ENCODE measurements at regions not wholly inside any gene's neighbourhood (a gene's known extent, or its start where the extent isn't known, plus 50 kb on each side); places are given as distances from the start of the nearest gene placed in this dataset.

DNA sequence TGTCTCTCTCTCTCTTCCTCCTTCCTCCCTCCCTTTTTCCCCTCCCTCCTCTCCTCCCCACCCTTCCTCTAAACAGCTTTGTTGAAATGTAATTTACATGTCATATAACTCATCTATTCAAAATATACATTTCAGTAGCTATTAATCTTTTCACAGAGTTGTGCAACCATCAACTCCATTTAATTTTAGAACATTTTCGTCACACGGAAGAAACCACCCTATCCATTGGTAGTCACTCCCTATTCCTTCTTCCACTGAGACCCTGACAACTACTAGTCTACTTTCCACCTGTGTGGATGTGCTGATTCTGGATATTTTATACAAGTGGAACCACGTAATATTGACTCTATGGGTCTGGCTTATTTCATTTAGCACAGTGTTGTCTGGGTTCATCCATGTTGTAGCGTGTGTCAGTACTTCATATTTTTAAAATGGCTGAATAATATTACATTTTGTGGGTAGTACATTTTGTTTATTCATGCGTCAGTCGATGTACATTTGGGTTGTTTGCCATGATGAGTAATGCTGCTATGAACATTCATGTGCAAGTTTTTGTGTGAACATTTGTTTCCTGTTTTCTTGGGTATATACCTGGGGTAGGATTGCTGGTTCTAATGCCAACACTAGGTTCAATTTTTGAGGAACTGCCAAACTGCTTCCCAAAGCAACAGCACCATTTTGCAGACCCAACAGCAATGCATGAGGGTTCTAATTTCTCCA is 100.1 kb upstream of the GCFC2 start:
- DNase-seq (ENCODE audit: low read depth, low spot score), result no peak

DNA sequence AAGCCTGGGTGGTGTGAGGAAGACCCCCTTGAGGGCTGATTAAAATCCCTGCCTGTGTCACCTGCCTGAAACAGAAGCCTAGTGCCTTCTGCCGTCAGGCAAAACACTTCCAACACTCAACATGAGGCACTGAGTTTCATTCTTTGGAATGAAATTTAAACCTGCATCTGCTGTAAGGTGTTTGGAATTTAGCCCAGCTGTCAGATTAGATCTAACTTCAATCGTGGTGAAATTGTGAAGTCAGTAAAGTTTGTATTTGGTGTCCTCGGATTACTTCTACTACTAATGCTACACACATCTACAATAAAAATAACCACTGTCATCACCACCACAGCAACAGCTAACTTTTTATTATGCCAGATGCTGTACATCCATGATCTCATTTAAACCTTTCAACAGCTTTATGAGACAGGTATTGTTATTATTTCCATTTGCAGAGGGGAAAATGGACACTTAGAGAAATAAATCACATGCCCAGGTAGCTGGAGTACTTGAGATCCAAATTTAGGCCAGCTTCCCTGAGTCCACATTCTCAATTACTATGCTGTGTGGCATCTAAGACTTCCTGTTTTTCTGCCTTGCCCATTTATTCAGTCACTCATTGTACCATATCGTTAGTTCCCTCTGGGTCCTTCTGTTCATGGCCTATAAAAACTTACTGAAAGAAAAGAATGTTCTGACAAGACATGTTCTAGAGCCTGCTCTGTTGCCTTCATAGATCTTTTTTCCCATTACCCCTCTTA is 98.2 kb upstream of the GCFC2 start:
- DNase-seq (ENCODE audit: low read depth, low spot score), result no peak

DNA sequence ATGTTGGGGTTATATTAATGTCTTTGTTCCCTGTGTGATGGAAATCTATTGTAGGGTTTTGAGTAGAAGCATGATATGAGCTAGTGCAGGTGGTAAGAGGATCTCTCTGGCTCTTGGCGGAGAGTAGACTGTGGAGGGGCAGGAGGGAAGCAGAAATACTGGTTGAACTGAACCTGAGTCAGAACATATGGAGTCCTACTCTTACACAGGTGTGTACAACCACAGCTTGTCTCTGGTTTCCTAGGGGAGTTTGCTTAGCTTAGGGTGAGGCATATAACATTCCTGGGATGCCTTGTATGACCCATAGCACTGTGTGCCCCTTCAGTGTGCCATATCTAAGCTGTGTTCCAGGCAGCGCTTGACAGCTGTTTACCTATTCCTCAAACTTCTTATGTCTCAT is 97.3 kb upstream of the GCFC2 start:
- no peak for DNase-seq (ENCODE audit: low read depth, low spot score)

DNA sequence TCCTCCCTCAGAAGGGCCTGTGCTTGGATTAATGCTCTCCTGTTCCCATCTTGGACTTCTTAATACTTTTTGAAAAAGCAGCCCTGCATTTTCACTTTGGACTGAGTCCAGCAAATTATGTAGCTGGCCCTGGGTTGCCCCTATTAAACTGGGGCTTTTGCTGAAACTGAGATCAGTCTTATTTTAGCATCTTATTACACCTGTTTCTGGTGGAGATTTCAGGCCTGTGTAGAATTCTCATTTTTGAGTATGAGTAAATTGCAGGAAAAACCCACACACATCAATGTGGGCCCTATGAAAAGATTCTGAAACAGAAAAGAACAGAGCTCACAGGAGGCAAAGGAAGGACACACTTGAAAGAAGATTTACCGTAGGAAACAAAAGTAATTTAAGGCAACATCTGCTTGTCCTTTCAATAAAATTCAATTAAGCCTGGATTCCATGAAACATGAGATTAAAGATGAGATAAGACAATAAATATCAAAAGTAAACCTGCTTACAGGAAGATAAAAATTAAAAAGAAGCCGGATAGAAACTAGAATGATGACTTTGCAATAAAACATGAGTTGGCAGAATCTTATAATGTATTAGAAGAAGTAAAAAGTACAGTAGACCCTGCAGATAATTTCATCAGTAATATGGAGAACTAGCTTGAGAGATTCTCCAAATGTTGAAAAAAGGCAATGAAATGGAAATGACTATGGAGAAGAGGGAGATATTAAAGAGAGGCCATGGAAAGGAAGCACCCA is 90.7 kb upstream of the GCFC2 start:
- DNase-seq (ENCODE audit: low read depth, low spot score), result no peak

DNA sequence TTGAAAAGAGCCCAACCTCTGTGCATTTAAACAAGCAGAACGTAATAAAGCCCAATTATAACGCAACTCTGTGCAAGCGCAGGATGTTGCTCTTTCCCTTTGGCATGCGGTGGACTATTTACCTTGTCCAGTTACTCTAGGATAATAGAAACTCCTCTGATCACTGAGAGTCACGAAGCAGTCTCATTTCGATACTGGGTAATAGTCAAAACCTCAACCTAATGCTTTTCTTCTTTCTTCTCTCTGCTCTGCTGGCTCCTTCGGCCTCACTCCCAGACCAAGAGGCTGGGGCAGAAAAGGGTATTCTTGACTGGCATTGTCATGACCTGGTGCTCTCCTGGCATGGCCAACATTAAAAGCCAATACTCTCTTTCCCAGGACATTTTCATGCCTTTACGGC is 89.7 kb upstream of the GCFC2 start:
- no peak for DNase-seq (ENCODE audit: low read depth, low spot score)

DNA sequence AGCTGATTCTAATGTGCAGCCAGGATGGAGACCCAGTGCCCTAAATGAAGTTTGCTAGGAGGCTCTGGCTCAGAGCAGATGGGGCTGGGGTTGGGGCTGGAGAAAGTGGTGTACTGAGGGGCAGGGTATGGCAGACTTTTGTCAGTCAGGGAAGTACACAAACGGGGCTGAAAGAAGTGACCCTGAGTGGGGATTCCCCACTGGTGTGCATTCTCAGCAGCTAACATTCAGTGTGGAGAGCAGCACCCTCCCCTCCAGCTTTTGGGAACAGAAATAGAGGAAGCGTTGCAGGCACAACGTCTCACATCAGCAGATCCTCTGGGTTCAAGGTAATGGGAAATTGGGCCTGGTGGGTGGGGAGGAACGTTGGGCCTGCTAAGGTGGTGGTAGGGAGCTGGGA is 89.1 kb upstream of the GCFC2 start:
- DNase-seq (ENCODE audit: low read depth, low spot score), result no peak

DNA sequence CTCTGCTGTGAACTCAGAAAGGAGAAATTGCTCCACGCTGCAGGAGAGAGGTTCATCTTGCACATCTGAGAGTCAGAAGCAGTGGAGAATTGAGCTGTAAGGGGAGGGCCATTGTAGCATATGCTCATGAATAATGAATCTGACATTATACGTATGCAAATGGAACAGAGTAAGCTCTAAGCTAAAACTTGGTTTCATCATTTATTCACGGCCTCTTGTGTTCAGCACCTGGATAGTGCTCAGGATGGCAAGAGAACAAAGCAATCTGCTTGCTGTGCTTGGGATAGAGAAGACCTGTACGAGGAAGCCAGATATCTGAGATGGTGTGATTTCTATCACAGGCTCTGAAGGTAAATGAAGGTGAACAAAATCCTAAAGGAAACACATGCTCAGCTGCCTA is 87.9 kb upstream of the GCFC2 start:
- no peak for DNase-seq (ENCODE audit: low read depth, low spot score)

DNA sequence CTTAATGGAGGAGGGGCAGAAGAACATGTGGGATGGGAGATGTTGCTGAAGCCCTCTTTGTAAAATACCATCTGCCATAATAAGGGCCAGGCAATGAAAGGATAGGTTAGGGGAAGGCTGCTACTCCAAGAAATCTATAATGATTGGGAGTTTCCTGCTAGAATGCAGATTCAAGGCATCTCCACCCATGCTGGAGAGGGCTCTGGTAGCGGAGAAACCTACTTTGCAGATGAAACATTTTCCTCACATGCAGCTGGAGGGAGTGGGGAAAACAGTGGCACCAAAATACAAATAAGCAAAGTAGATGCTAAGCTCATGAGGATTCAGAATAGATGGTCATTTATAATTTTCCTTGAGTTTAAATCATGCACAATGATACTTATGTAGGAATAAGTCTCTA is 82.3 kb upstream of the GCFC2 start:
- no peak for DNase-seq (ENCODE audit: low read depth, low spot score)

DNA sequence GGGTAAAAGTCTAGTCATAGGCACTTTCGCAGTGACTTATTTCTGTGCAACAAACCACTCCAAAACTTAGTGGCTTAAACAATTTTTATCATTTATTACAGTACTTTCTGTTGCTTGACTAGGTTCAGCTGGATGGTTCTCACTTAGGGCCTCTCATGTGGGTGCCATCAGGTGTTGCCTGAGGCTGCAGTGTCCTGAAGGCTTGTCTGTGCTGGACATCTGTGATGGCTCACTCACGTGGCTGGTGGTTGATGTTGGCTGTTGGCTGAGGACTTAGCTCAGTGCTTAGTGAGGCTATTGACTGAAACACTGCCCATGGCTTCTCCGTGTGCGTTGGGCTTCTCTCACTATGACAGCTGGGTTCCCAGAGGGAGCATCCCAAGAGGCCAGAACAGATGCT is 81.4 kb upstream of the GCFC2 start:
- DNase-seq (ENCODE audit: low read depth, low spot score), result no peak

DNA sequence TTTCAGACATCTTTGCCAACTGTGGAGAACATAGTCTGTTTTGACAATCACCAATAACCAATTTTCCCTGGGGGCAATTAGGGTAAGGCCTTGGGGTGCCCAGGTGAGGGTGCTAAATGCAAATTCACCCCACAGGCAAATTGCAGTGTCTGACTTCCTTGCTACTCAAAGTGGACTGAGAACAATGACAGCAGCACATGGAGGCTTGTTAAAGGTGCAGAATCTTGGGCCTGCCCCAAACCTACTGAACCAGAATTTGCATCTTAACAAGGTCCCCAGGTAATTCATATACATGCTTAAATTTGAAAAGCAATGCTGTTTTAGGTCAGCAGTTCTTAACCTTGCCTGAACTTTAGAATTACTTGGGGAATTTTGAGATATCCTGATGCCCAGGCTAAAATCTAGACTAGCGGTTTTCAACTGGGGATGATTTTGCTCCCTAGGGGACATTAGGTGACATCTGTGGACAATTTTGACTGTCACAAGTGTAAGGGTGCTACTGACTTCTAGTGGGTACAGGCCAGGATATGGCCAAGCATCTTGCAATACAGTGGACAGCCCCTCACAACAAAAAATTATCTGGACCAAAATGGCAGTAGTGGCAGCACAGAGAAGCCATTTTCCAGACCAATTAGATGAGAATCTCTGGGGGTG is 80.2 kb upstream of the GCFC2 start:
- no peak for DNase-seq (ENCODE audit: low read depth, low spot score)

DNA sequence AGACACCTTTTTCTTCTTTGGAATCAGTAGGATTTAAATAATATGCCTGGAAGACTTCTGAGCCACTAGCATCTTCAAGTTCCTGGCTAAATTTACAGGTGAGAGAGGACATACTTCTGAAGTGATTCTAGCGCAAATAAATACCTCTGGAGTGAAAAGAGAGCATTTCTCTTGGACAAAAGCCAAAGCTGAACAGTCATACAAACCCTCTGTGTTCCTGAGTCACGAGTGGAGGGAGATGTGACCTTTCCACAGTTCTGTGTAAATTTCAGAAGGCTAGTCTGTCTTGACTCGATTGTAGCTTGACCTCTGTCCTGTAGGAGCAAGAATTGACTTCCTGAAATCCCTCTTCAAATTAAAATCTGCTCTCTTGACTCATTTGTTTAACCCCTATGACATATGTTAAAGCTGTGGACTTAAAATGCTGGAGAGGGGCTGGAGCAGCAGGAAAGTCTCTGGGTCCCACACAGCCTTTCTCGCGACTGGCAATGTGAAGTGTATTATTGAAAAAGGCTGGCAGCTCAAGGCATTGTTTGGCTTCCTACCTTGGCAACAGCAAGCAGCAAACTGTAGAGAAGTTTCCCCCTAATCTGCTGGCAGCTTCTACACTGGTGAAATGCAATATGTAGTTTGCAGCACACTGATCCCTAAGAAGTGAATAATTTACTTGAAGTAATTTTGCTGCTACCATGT is 79.6 kb upstream of the GCFC2 start:
- DNase-seq (ENCODE audit: low read depth, low spot score), result no peak

DNA sequence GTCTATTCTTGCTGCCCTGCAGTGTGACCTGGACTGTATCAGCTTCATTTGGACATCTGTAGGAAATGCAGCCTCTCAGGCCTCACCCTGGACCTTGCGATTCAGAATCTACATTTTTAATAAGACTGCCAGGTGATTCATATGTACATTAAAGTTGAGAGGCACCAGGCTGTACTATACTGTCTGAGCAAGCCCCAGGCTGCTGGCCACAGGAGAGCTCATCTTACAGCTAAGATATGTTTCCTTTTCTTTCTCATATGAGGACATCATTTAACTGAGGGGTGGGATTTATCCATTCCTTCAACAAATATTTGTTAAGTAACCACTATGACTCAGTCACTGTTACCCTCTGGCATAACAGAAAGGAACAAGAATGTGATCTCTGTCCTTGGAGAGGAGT is 78.2 kb upstream of the GCFC2 start:
- DNase-seq (ENCODE audit: low read depth, low spot score), result no peak

DNA sequence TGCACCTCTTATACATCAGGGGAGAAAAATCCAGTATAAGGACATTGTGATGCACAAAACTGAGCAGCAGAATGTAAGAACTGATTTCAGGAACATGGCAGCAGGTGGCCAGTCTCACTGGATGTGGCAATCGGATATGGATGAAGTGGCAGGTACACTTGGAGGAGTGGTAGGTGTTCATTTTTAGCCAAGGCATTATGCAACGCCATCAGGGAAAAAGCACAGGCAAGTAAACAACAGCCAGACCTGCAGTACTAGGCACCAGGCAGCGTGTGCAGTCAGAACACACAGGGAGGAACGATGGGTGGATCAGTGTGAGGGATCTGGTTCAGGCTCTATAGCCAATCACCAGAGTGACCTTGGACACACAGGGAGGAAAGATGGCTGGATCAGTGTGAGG is 77.4 kb upstream of the GCFC2 start:
- no peak for DNase-seq (ENCODE audit: low read depth, low spot score)

DNA sequence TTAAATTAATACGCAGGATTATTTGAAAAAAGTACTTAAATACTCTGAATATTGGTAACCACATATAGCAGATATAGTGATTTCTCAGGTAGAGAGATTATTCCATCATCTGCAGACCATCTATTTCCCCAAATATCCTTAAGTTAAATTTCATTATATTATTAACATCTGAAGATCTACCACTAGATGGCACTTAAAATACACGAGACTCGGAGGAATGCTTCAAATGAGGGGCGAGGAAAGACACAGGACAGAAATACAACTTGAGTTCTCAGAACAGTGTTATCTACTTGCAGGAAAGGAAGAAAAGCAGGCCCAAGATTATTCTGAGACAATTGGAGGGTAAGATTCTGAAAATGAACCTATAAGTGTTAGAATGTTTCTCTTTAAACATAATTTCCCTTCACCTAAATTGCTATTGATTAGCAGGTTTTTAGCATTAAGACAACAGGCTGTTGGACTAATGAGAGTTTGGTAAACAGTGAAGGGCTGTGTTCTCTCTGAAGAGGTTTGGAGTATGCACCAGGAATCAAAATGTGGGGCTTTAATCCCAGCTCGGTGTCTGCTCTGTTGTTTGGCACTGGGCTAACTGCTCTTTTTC is 76.9 kb upstream of the GCFC2 start:
- DNase-seq (ENCODE audit: low read depth, low spot score), result peak; percentile 12

DNA sequence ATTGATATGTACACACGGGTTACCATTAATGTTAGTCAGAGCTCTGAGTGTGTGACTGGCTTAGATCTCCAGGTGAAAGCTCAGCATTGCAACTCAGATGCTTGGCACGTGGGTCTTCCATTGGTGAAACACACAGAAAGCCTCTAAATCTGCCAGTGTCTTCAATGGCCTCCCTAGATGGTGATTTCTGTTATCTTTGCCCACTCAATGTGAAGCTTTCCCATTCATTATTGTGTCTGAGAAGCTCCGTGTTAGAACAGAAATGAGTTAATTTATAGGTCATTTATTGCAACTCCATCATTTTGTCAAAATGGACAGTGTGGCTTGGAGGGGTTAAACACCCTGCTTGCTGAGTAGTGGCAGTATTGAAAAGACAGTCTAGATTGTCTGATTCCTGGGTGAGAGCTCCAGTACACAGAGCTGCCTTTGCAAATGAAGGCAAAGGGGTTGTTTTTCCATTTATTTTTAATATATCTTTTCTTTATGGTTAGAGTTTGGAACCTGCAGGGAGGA is 64.7 kb upstream of the GCFC2 start:
- DNase-seq (ENCODE audit: low read depth, low spot score), result no peak

DNA sequence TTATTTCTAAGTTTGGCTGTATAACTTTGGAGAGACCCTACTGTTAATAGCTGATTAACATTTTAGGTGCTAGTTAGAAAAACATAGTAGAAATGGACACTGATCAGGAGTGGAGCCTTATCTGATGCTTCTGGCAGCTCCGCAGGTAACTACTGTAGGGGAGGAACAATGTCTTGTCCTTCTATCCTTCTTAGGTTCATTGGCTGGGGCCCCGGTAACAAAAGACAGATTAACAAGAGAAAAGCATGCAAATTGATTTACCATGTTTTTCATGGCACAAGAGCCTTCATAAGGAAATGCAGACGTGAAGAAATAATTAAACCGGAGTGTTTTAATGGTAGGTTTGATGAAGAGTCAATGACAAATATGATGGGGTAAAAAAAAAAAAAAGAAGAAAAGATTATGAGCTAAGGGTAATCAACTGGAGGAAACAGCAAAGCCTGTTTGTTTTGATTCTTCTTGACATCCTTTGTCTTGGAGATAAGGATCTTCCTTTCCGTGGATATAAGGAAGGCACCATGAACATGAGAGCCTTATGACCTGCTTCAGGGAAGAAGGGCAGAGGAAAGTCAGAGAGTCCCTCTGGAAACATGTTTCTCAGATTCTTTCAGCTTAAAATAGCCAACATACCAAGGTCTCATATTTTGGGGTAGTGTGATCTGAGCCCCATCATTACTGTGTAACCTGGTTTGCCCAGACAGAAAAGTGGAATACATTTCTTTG is 62.4 kb upstream of the GCFC2 start:
- DNase-seq (ENCODE audit: low read depth, low spot score), result no peak

DNA sequence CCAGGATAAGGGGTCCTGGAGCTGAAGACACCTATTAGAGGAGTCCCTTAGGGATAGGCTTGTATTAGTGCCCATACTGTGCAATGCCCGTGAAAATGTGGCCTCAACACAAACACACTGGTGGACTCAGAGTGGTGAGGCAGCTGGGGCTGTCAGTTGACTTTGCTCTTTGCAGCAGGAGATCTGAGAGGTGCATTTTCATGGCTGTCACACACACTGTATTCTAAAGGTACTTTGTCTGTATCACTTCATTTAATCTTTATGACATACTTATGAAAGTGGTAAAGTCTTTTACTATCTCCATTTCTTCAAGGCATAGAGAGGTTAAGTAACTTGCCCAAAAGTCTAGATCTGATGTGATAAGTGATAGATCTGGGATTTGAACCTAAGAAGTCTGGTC is 55.1 kb upstream of the GCFC2 start:
- no peak for DNase-seq (ENCODE audit: low read depth, low spot score)

DNA sequence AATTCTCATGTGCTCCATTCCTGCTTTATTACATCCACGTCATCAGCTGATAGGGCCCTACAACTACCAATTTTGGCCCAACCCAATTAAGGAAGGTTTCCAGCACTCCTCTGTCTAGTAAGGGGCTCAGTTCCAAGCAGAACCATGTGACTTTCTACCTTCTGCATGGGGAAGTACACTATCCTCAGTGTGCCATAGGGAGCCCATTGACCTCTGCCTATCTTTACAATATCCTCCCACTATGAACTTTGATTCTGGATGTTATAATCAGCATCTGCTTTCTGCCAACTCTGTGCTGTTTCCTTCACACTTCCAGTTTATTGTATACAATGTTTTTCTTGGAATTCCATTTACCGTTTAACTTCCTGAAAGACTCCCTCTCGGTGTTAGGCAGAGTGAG is 53.9 kb upstream of the GCFC2 start:
- DNase-seq (ENCODE audit: low read depth, low spot score), result no peak

Measured in smooth muscle cell of the brain vasculature (primary cell).